Ishikawa (cell line): ENCODE measurements at regions not wholly inside any gene's neighbourhood (a gene's known extent, or its start where the extent isn't known, plus 50 kb on each side); places are given as distances from the start of the nearest gene placed in this dataset.

Source experiments
- CEBPB ChIP-seq: IDR thresholded peaks from 2 replicates; pipeline ENCODE4 v1.6.1; 2012
- CREB1 ChIP-seq: IDR thresholded peaks from 2 replicates; pipeline ENCODE4 v1.6.1; 2012; ENCODE audit warnings: low read depth
- EGR1 ChIP-seq: IDR thresholded peaks from 2 replicates; pipeline ENCODE4 v1.6.1; 2012
- EP300 ChIP-seq: IDR thresholded peaks from 2 replicates; pipeline ENCODE4 v1.6.1; 2012; ENCODE audit warnings: borderline replicate concordance
- FOXM1 ChIP-seq: IDR thresholded peaks from 2 replicates; pipeline ENCODE4 v1.6.1; 2012; ENCODE audit warnings: low read depth, borderline replicate concordance
- NFIC ChIP-seq: IDR thresholded peaks from 2 replicates; pipeline ENCODE4 v1.6.1; 2012
- RAD21 ChIP-seq: IDR thresholded peaks from 2 replicates; pipeline ENCODE4 v1.6.1; 2012; ENCODE audit warnings: low read depth
- TAF1 ChIP-seq: IDR thresholded peaks from 2 replicates; pipeline ENCODE4 v1.6.1; 2012; ENCODE audit warnings: low read depth, mild to moderate bottlenecking
- TCF12 ChIP-seq: IDR thresholded peaks from 2 replicates; pipeline ENCODE4 v1.6.1; 2012; ENCODE audit warnings: low read depth
- TEAD4 ChIP-seq: IDR thresholded peaks from 2 replicates; pipeline ENCODE4 v1.6.1; 2012
- YY1 ChIP-seq: IDR thresholded peaks from 2 replicates; pipeline ENCODE4 v1.6.1; 2012; ENCODE audit warnings: low read depth
- ZBTB7A ChIP-seq: IDR thresholded peaks from 2 replicates; pipeline ENCODE4 v1.6.1; 2012; ENCODE audit warnings: low read depth
- TF ChIP-seq, protein P1 (sequence below): IDR thresholded peaks from 2 replicates; pipeline ENCODE4 v1.6.1; 2012
- TF ChIP-seq, protein P2 (sequence below): IDR thresholded peaks from 2 replicates; pipeline ENCODE4 v1.6.1; 2012
- TF ChIP-seq, protein P3 (sequence below): IDR thresholded peaks from 2 replicates; pipeline ENCODE4 v1.6.1; 2012; ENCODE audit warnings: low read depth, mild to moderate bottlenecking

DNA sequence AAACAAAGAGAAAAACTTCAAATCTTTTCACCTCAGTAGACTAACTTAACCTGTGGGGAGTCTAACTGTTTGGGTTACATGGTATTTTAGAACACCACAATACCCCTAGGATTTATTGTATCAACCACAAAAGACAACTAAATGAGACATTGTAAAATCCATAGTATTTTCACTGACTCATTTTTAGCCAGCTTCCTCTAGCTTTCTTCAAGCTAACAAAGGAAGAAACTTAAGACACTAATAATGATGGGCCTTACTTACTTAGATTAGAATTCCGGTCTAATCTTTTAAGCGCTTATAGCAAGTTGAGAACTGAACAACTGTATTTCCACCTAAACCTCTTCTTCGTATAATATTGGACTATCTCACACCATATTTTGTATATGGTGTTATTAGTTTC, 529.3 kb downstream of the DMRTA1 start:
- no peak for TF ChIP-seq CEBPB
- no peak for TF ChIP-seq NFIC
- TF ChIP-seq, protein P1, sequence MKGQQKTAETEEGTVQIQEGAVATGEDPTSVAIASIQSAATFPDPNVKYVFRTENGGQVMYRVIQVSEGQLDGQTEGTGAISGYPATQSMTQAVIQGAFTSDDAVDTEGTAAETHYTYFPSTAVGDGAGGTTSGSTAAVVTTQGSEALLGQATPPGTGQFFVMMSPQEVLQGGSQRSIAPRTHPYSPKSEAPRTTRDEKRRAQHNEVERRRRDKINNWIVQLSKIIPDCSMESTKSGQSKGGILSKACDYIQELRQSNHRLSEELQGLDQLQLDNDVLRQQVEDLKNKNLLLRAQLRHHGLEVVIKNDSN: no peak

DNA sequence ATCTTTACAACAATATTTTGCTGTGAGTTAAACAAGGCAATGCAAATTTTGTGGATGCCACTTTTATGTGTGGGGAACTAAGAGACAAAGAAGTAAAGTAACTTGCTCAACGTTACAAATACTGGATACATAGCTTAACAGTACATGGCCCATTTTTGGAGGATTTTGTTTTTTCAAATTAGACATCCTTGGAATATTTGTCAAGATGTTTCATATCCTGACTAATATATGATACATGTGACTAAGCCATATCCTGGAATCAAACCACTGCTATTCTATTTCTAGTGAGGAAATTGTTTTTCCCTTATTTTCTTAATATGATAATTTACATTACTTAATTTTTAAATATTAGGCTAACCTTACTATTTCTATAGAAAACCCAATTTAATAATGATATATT, 529.8 kb downstream of the DMRTA1 start:
- TF ChIP-seq CEBPB (no peak), NFIC (no peak), TAF1 (no peak), ZBTB7A (no peak), CREB1 (no peak), YY1 (no peak), EGR1 (no peak), RAD21 (no peak), TCF12 (no peak), TEAD4 (no peak), FOXM1 (no peak)
- TF ChIP-seq, protein P2, sequence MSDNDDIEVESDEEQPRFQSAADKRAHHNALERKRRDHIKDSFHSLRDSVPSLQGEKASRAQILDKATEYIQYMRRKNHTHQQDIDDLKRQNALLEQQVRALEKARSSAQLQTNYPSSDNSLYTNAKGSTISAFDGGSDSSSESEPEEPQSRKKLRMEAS: no peak
- TF ChIP-seq, protein P1: no peak
- TF ChIP-seq, protein P3, sequence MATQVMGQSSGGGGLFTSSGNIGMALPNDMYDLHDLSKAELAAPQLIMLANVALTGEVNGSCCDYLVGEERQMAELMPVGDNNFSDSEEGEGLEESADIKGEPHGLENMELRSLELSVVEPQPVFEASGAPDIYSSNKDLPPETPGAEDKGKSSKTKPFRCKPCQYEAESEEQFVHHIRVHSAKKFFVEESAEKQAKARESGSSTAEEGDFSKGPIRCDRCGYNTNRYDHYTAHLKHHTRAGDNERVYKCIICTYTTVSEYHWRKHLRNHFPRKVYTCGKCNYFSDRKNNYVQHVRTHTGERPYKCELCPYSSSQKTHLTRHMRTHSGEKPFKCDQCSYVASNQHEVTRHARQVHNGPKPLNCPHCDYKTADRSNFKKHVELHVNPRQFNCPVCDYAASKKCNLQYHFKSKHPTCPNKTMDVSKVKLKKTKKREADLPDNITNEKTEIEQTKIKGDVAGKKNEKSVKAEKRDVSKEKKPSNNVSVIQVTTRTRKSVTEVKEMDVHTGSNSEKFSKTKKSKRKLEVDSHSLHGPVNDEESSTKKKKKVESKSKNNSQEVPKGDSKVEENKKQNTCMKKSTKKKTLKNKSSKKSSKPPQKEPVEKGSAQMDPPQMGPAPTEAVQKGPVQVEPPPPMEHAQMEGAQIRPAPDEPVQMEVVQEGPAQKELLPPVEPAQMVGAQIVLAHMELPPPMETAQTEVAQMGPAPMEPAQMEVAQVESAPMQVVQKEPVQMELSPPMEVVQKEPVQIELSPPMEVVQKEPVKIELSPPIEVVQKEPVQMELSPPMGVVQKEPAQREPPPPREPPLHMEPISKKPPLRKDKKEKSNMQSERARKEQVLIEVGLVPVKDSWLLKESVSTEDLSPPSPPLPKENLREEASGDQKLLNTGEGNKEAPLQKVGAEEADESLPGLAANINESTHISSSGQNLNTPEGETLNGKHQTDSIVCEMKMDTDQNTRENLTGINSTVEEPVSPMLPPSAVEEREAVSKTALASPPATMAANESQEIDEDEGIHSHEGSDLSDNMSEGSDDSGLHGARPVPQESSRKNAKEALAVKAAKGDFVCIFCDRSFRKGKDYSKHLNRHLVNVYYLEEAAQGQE: no peak

DNA sequence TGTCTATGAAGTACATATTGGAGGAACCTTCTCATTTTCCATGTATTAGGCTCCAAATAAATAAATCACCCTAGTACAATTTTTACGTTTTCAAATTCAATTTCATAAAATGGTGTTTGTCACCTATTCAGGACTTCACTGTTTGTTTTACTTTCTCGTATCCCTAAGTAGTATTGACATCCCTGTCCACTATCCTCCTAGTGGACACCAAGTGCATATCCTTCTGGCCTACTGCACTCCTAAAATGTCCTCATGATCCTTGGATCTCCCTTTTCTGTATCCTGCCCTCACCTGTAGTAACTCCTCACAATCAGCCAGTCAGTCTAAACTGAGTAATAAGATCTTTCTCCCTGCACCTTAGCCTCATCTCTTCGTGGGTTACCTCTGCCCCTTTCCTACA, 539.9 kb downstream of the DMRTA1 start:
- TF ChIP-seq ZBTB7A (no peak), CEBPB (no peak), CREB1 (no peak)

DNA sequence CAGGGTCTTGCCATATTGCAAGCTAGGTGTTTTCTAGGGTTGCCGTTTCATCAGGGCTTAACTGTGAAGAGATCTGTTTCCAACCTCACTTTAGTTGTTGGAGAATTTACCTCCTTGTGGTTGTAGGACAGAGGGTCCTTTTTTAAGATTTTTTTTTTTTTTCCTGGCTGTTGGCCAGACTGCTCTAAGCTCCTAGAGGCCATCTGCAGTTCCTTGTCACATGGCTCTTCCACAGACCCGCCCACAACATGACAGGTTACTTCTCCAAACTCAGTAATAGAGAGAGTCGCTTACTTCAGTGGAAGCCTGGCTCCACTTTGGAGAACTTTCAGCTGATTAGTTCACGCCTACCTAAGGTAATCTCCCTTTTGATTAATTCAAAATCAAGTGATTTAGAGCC, 543.7 kb downstream of the DMRTA1 start:
- TF ChIP-seq, protein P3: no peak
- TF ChIP-seq TCF12 (no peak), RAD21 (no peak), YY1 (no peak), TAF1 (no peak), TEAD4 (no peak), EGR1 (no peak), NFIC (no peak), CREB1 (no peak), CEBPB (no peak), FOXM1 (no peak)
- TF ChIP-seq, protein P1: no peak
- TF ChIP-seq, protein P2: no peak

DNA sequence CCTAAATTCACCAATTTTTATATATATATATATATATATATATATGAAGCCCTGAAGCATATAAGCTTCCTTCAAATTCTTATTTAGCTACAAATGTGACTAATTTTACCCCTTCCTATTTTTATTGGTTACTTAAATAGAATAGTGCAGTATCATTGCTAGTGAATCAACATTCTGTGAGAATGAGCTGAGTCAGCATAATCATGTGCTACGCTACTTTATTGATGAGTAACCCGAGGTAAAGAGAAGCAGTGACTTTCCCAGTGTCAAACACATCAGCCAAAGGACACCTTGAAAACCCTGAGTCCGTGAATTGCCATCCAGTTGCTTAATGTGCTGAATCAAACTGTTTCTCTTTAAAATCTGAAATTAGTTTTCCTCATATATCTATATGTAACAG, 546.2 kb downstream of the DMRTA1 start:
- TF ChIP-seq TEAD4 (no peak), EP300 (no peak), TCF12 (no peak), ZBTB7A (no peak), FOXM1 (no peak), CREB1 (no peak), NFIC (no peak), CEBPB (no peak), YY1 (no peak), RAD21 (no peak), EGR1 (no peak), TAF1 (no peak)
- TF ChIP-seq, protein P3: no peak
- TF ChIP-seq, protein P2: no peak
- TF ChIP-seq, protein P1: no peak
